ENCODE measurements at regions not wholly inside any gene's neighbourhood (a gene's known extent, or its start where the extent isn't known, plus 50 kb on each side); places are given as distances from the start of the nearest gene placed in this dataset.

- TF ChIP-seq SUZ12 (IDR thresholded peaks at IDR 0.05; ENCODE audit: extremely low read depth, insufficient read depth, insufficient read length) (no peak), YY1 (IDR thresholded peaks at IDR 0.05; ENCODE audit: insufficient read depth, insufficient read length) (no peak), ZNF274 (IDR thresholded peaks at IDR 0.05; ENCODE audit: low read depth, low read length) (no peak)
These were observed 852.0 kb downstream of the BCL11A start for GRCh38 chr2:59701271-59701994.
